DND-41 (cell line): ENCODE measurements at regions not wholly inside any gene's neighbourhood (a gene's known extent, or its start where the extent isn't known, plus 50 kb on each side); places are given as distances from the start of the nearest gene placed in this dataset.

Experiments used
- ATAC-seq: fragments of 200-7000 bp; cut with Tn5 transposase; 3 replicates; pipeline ENCODE4 v1.9.1; 2021; ENCODE audit warnings: low read depth; ENCODE audit not compliant: insufficient read depth
- DNase-seq: peaks from one replicate; pipeline ENCODE4 v3.0.0-alpha.2; 2020
- H2AFZ ChIP-seq: 2 replicates; pipeline ENCODE4 v1.6.0; 2012; ENCODE audit warnings: low read depth, low read length
- H3K27ac ChIP-seq: 2 replicates; pipeline ENCODE4 v1.5.1; 2012; ENCODE audit warnings: low read length, inconsistent platforms
- H3K27me3 ChIP-seq: fragments of 200-600 bp; sonication (generic); 2 replicates; pipeline ENCODE4 v1.6.0; 2012; ENCODE audit warnings: low read length, mild to moderate bottlenecking, inconsistent platforms; ENCODE audit not compliant: insufficient read depth, poor library complexity
- H3K36me3 ChIP-seq: 2 replicates; pipeline ENCODE4 v1.5.1; 2012; ENCODE audit warnings: low read length, inconsistent platforms; ENCODE audit not compliant: insufficient read depth
- H3K4me1 ChIP-seq: 2 replicates; pipeline ENCODE4 v1.5.1; 2012; ENCODE audit warnings: mild to moderate bottlenecking, low read length; ENCODE audit not compliant: insufficient read depth
- H3K4me2 ChIP-seq: 2 replicates; pipeline ENCODE4 v1.6.0; 2012; ENCODE audit warnings: mild to moderate bottlenecking, moderate library complexity, low read length, inconsistent platforms; ENCODE audit not compliant: insufficient read depth
- H3K4me3 ChIP-seq, 2 experiments: fragments of 200-600 bp in 1 of 2; shearing (Covaris generic) in 1 of 2; 2 replicates each; pipeline ENCODE4 v1.5.1; 2012 to 2016; ENCODE audit warnings: inconsistent platforms in 2 of 2, low read length in 2 of 2, mild to moderate bottlenecking in 2 of 2, low read depth in 1 of 2, moderate library complexity in 1 of 2
- H3K79me2 ChIP-seq: 2 replicates; pipeline ENCODE4 v1.6.0; 2012; ENCODE audit warnings: low read length, inconsistent platforms; ENCODE audit not compliant: insufficient read depth
- H3K9ac ChIP-seq: 2 replicates; pipeline ENCODE4 v1.6.0; 2012; ENCODE audit warnings: low read depth, mild to moderate bottlenecking, inconsistent platforms, low read length, moderate library complexity
- H3K9me3 ChIP-seq: 2 replicates; pipeline ENCODE4 v1.5.1; 2012; ENCODE audit warnings: low read length, moderate library complexity, mild to moderate bottlenecking, inconsistent platforms; ENCODE audit not compliant: insufficient read depth, severe bottlenecking
- H4K20me1 ChIP-seq: 2 replicates; pipeline ENCODE4 v1.6.0; 2012; ENCODE audit warnings: low read length; ENCODE audit not compliant: insufficient read depth
- CTCF ChIP-seq: IDR thresholded peaks from 2 replicates; pipeline ENCODE4 v1.5.1; 2012; ENCODE audit warnings: borderline replicate concordance, low read length, moderate library complexity, mild to moderate bottlenecking; ENCODE audit not compliant: poor library complexity, severe bottlenecking; ENCODE audit errors: extremely low read depth
- EZH2 ChIP-seq: IDR thresholded peaks from 3 replicates; pipeline ENCODE4 v1.6.1; 2012; ENCODE audit warnings: borderline replicate concordance, low read depth, mild to moderate bottlenecking, moderate library complexity, low read length, inconsistent platforms; ENCODE audit not compliant: severe bottlenecking

- TF ChIP-seq EZH2 (no peak), CTCF (no peak)
- Histone ChIP-seq H3K36me3 (no peaks in the 10 kb centered on the region), H3K27me3 (peaks cover 10% of the 10 kb centered on the region), H3K9me3 (no peaks in the 10 kb centered on the region), H2AFZ (no peak overlapping the region), H3K9ac (no peak overlapping the region), H3K4me3 (no peak overlapping the region), H3K27ac (no peak overlapping the region), H3K4me2 (no peak overlapping the region), H4K20me1 (no peaks in the 10 kb centered on the region), H3K79me2 (no peaks in the 10 kb centered on the region), H3K4me1 (no peaks in the 10 kb centered on the region)
- no peak for ATAC-seq
- no peak for DNase-seq
Observed at GRCh38 chr10:125417605-125418004, 257.2 kb upstream of the CTBP2 start.

- no peak overlapping the region for H3K27ac ChIP-seq
- no peaks in the 10 kb centered on the region for H3K4me1 ChIP-seq
- peaks cover 5% of the 10 kb centered on the region for H3K27me3 ChIP-seq
- no peak overlapping the region for H3K4me3 ChIP-seq
- no peak overlapping the region for H3K4me2 ChIP-seq
- ATAC-seq = no peak
- TF ChIP-seq CTCF (no peak), EZH2 (no peak)
- no peak overlapping the region for H2AFZ ChIP-seq
- H3K79me2 ChIP-seq = no peaks in the 10 kb centered on the region
- no peak overlapping the region for H3K9ac ChIP-seq
- H3K36me3 ChIP-seq = no peaks in the 10 kb centered on the region
- H3K9me3 ChIP-seq = no peaks in the 10 kb centered on the region
- no peak for DNase-seq
- no peaks in the 10 kb centered on the region for H4K20me1 ChIP-seq
Observed at GRCh38 chr10:125415964-125416363, 255.6 kb upstream of the CTBP2 start.

GRCh38 chr10:125415006-125415633 lies 254.8 kb upstream of the CTBP2 start:
- no peaks in the 10 kb centered on the region for H3K36me3 ChIP-seq
- H3K4me2 ChIP-seq = no peak overlapping the region
- H3K4me1 ChIP-seq = no peaks in the 10 kb centered on the region
- TF ChIP-seq EZH2 = no peak
- no peak for TF ChIP-seq CTCF
- H3K9me3 ChIP-seq = no peaks in the 10 kb centered on the region
- H3K4me3 ChIP-seq = no peak overlapping the region
- H3K9ac ChIP-seq = no peak overlapping the region
- H3K79me2 ChIP-seq = no peaks in the 10 kb centered on the region
- no peaks in the 10 kb centered on the region for H4K20me1 ChIP-seq
- H3K27ac ChIP-seq = no peak overlapping the region
- ATAC-seq = no peak
- H2AFZ ChIP-seq = no peak overlapping the region
- no peak for DNase-seq
- H3K27me3 ChIP-seq = peaks cover 4% of the 10 kb centered on the region
